GM19328 (cell line): ENCODE measurements at regions not wholly inside any gene's neighbourhood (a gene's known extent, or its start where the extent isn't known, plus 50 kb on each side); places are given as distances from the start of the nearest gene placed in this dataset.

ENCODE experiments used
- ATAC-seq: cut with Tn5 transposase; IDR thresholded peaks from one replicate; pipeline ENCODE4 v1.9.1; 2021; ENCODE audit warnings: mild to moderate bottlenecking, moderate library complexity; ENCODE audit not compliant: unreplicated experiment

- peak; percentile 79 for ATAC-seq
Observed at GRCh38 chr5:117681431-117682254, 1107.0 kb upstream of the SEMA6A start.

DNA sequence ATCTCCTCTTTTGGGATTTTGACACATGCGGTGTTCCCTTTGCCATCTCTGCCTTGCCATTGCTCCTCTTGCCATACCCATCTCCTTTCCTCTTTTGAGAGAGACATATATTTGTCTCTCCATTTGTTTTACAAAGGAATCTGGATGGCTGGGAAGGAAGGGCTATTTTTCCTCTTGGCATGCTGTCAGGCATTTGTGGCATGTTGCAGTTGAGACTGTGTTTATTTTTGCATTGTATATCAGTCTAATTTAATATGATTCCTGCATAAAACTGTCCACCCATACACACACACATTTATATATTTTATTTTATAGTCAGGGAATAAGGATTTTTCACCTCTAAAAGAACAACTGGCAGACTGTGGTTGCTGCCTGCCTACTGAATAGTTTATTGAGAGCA is 1105.8 kb upstream of the SEMA6A start:
- ATAC-seq: no peak

GRCh38 chr5:117679046-117679445 is 1104.4 kb upstream of the SEMA6A start:
- ATAC-seq: no peak

DNA sequence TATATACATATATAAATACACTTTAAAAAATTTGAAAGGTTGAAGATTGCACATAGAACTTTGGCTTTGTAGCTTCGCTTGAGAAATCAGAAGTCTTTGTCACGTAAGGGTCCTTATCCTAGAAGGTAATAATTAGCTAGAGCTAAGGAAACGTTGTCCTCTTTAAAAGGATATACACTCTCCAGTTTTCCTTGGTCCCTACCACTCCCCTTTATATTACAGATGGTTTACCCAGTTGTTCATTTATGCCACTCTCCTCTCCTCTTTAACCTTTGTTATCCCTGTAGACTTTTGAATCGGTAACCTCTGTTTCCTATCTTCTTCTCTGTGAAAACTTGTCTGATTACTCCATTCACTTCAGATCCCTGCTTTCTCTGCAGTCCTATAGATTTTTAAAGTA is 1101.0 kb upstream of the SEMA6A start:
- no peak for ATAC-seq

DNA sequence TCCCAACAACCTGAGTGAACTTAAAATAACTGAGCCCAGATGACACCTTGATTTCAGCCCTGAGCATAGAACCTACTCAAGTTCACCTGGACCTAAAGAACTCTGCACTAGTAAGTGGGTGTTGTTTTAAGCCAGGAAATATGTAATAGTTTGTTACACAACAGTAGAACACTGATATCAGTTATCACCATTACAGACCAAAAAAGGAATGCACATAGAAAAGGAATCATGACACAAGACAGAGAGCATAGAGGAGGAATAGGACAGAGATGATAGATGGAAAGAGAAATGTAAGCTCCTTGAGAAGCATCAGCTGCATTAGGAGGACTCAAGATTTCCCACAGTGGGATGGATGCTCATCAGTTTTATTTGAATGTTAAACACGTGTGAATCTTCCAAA is 1096.9 kb upstream of the SEMA6A start:
- no peak for ATAC-seq

GRCh38 chr5:117667105-117667504 is 1092.5 kb upstream of the SEMA6A start:
- no peak for ATAC-seq

GRCh38 chr5:117665121-117665520 is 1090.5 kb upstream of the SEMA6A start:
- no peak for ATAC-seq

DNA sequence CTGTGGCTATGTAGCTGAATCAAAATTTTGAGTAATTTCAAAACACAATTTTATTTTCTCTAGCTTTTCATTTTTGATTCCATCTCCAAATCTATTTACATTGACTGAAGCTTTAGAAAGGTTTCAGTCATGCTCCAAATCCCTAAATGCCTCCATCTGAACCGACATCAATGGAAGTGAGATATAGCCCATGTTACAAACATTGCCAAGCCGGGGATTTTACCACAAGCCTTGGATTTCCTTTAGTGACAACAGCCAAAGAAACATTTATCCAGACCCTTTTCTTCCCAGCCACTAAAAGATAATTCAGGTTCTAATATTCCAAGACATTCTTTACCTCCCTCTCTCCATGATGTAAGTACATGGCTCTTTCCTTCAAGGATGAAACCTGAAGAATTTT is 1087.7 kb upstream of the SEMA6A start:
- ATAC-seq: no peak

GRCh38 chr5:117657541-117657940 is 1082.9 kb upstream of the SEMA6A start:
- ATAC-seq: no peak

DNA sequence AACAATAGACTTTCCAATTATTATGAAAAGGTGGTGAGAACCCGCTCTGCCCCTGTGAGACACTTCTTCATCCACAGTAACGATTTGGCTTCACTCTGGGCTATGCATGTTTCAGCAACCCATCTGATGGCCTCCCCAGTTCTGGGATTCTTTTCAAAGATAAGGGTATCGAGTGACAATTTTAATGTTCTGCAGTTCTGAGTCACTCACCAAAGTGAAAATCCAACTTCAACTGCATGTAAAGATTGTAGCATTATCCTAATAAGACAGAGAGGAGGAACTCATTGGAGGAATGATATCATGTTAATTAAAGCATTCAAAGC is 1078.3 kb upstream of the SEMA6A start:
- no peak for ATAC-seq

GRCh38 chr5:117652036-117652957 is 1077.7 kb upstream of the SEMA6A start:
- ATAC-seq: no peak

GRCh38 chr5:117649821-117650220 is 1075.2 kb upstream of the SEMA6A start:
- no peak for ATAC-seq

DNA sequence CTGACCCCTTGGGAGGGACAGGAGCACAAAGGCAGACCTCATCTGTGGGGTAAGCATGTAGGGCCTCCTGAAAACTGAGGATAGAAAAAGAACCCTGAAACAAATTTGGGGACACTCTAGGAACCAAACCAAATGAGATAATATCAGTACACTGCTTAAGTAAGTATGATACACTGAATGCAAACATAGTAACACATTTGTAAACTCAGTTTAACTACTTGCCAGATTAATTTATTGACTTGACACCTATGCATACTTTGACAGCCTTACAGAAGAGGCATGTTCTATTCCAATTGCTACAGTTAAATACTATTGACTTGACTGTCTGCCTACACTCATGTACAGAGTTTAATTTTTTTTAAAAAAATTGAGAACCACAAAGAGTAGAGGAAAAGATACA is 1070.8 kb upstream of the SEMA6A start:
- ATAC-seq: no peak

GRCh38 chr5:117638581-117638980 is 1064.0 kb upstream of the SEMA6A start:
- ATAC-seq: no peak

DNA sequence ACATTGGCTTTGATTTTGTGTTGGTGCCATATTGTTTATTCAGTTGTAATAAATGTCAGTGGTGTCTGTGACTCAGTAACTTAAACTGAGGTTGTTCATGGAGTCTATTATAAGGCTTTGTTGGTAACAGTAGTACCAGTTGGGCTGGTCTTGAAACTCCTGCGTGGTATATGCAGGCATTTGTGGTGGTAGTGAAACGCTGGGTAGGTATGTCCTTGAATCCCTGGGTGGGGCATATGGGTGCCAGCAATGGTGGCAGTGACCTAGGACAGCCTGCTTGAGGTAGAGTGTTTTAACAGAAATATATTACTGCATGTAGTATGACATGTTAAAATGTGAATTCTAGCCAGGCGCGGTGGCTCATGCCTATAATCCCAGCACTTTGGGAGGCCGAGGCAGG is 1058.5 kb upstream of the SEMA6A start:
- ATAC-seq: no peak

DNA sequence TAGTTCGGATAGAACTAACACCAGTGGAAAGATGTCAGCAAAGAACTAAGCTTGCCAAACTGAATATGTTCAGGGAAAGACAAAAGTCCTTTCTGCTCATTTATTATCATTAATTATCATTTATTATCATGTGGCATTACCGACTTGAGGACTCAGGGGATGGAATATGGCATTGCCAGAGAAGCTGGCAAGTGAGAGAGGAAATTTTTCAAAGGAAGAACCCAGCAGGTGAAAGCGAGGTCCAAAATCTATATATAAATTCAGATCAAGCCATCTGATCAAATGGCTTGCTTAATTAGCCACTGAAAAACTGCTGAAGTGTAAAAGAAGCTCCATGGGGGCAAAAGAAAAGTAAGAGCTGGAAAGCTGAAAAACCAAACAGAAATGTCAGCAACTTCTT is 1049.6 kb upstream of the SEMA6A start:
- no peak for ATAC-seq

GRCh38 chr5:117623042-117623805 is 1048.6 kb upstream of the SEMA6A start:
- no peak for ATAC-seq

DNA sequence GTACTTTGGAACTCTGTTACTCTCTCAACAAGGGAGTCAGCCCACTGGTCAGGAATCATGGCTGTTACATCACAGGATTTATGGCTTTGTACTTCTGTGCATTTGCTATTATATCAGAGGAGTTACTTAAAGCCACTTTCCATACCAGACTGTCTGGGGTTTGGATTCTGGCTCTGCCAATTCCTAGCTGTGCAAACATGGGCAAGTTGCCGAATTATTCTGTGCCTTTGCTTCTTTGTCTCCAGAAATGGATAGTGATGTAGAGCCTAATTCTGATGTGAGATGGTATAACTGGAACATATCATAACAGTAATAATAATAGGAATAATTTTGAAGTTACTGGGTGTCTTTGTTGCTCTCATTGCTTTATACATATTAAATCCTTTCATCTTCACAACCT is 1047.3 kb upstream of the SEMA6A start:
- no peak for ATAC-seq

GRCh38 chr5:117615226-117615625 is 1040.6 kb upstream of the SEMA6A start:
- ATAC-seq: no peak

DNA sequence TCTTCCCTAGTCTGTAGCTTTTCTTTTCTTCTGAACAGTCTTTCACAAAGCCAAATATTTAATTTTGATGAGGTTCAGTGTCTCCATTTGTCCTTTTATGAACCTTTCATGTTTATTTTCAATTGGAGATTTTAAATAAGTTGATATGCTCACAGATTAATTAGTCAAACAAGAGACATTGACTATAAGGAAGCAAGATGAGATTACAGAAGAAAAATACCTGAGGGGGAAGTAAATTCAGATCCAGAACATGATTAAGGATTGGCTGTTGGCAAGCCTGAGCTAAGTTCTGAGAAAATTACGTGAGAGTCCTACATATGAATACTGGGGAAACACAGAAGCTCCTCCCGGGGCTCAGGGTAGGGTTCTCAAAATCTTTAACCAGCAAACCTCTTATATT is 1039.8 kb upstream of the SEMA6A start:
- ATAC-seq: no peak

DNA sequence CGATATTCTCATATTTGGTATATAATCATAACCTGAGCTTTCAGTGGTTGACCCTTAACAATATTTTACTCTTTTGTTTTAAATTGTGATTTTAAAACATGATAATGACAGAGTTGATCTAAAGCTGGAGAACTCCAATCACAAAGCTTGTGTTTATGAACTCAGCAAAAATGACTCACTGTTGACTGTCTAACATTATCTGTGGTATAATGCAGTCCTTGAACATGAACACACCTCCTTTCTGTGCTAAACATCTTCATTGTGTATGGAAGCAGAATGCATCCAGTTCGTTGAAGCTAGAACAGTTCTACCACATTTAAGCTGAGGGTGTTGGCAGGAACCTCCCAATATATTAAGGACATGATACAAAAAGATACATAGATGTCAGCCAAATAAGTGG is 1030.2 kb upstream of the SEMA6A start:
- ATAC-seq: no peak
